Ovary (tissue), 7 donors: ENCODE measurements at regions not wholly inside any gene's neighbourhood (a gene's known extent, or its start where the extent isn't known, plus 50 kb on each side); places are given as distances from the start of the nearest gene placed in this dataset.

Experiments used
- DNase-seq, 5 donors: peaks; one replicate each; pipeline ENCODE4 v3.0.0-alpha.2; 2019 to 2020
- H3K27ac ChIP-seq, 2 donors: fragments of 200-600 bp; one replicate each; pipeline versions ENCODE4 v1.5.1 to v1.8.0; 2019 to 2022
- H3K27me3 ChIP-seq: fragments of 200-600 bp; one replicate; pipeline ENCODE4 v1.8.0; 2022
- H3K36me3 ChIP-seq: fragments of 200-600 bp; sonication (generic); one replicate; pipeline ENCODE4 v1.5.1; 2019
- H3K4me1 ChIP-seq: one replicate; pipeline ENCODE4 v1.8.1; 2013; ENCODE audit warnings: mild to moderate bottlenecking, moderate library complexity; ENCODE audit not compliant: insufficient read depth
- H3K4me3 ChIP-seq: fragments of 200-600 bp; sonication (generic); one replicate; pipeline ENCODE4 v1.5.1; 2017
- H3K9me3 ChIP-seq, 2 donors: fragments of 200-600 bp in 1 of 2; sonication (generic) in 1 of 2; one replicate each; pipeline versions ENCODE4 v1.5.1 to v1.8.1; 2013 to 2019; ENCODE audit warnings: mild to moderate bottlenecking in 1 of 2, moderate library complexity in 1 of 2
- CTCF ChIP-seq, 3 donors: fragments of 450-650 bp in 2 of 3; fragments of 200-600 bp in 1 of 3; IDR thresholded peaks; one replicate each; pipeline versions ENCODE4 v1.5.1 to v1.8.0; 2016 to 2022; ENCODE audit warnings: antibody characterized with exemption in 3 of 3, mild to moderate bottlenecking in 1 of 3
- EP300 ChIP-seq: sonication (generic); formaldehyde crosslinking; IDR thresholded peaks from one replicate; pipeline ENCODE4 v1.6.1; 2017; ENCODE audit warnings: antibody characterized with exemption
- POLR2A ChIP-seq: fragments of 450-650 bp; IDR thresholded peaks from one replicate; pipeline ENCODE4 v1.6.1; 2017; ENCODE audit warnings: antibody characterized with exemption, mild to moderate bottlenecking, moderate library complexity
- WGBS, 3 donors: extraction: QIAGEN DNeasy Blood & Tissue Kit in 1 of 3; methylation state at CpG; one replicate each; pipeline versions ENCODE4 v1.1.5 to v1.1.7; 2013 to 2017; 5-methylcytosine and 5-hydroxymethylcytosine counted together
- intact Hi-C, 4 donors: fragments of 100-400 bp; cut with DNase I; formaldehyde crosslinking; loops; one replicate each; pipeline versions ENCODE4 v1.11.0 to v1.15.1; 2022 to 2023
- donor health status: DM: no; HTN: no; CAD: no; lungs with moderate emphysema.
- donor health status: DM: no; HTN: no; CAD: no.
- donor health status: Bipolar disorder and iron deficiency.
- donor health status: DM: no; HTN: no; CAD: no.
- donor health status: DM: yes; HTN: yes; CAD: no.

- no peaks in the 10 kb centered on the region for H3K9me3 ChIP-seq
- no peaks in the 10 kb centered on the region for H3K4me1 ChIP-seq
- DNase-seq: no peak
- no peaks in the 10 kb centered on the region for H3K36me3 ChIP-seq
- intact Hi-C loops: no loop called here
- TF ChIP-seq POLR2A: no peak
- no peak for TF ChIP-seq EP300
- TF ChIP-seq CTCF (IDR thresholded peaks at IDR 0.05): no peak
- H3K27me3 ChIP-seq: no peaks in the 10 kb centered on the region
- H3K4me3 ChIP-seq: no peak overlapping the region
- no peak overlapping the region for H3K27ac ChIP-seq
- WGBS, 3 donors: 73 to 77% (median 75%) methylated on average over 6 of the region's 6 CpGs
Observed at GRCh38 chr6:159604443-159604956, 88.5 kb downstream of the SOD2 start.

GRCh38 chr6:159602431-159603041, 90.5 kb downstream of the SOD2 start:
- Histone ChIP-seq H3K4me3 (no peak overlapping the region), H3K9me3 (no peaks in the 10 kb centered on the region), H3K27me3 (no peaks in the 10 kb centered on the region), H3K27ac (no peak overlapping the region), H3K4me1 (no peaks in the 10 kb centered on the region), H3K36me3 (no peaks in the 10 kb centered on the region)
- WGBS, 3 donors: 55 to 82% (median 78%) methylated on average over 23 of the region's 23 CpGs
- DNase-seq: no peak
- intact Hi-C loops: no loop called here
- TF ChIP-seq POLR2A: no peak
- no peak for TF ChIP-seq CTCF (IDR thresholded peaks at IDR 0.05)
- TF ChIP-seq EP300: no peak

GRCh38 chr6:159601211-159601610, 91.8 kb downstream of the SOD2 start:
- intact Hi-C loops: no loop called here
- TF ChIP-seq CTCF (IDR thresholded peaks at IDR 0.05): no peak
- no peak for TF ChIP-seq EP300
- H3K36me3 ChIP-seq: no peaks in the 10 kb centered on the region
- WGBS, 3 donors: 87 to 91% (median 88%) methylated on average over 6 of the region's 6 CpGs
- no peak for DNase-seq
- H3K4me1 ChIP-seq: no peaks in the 10 kb centered on the region
- H3K27ac ChIP-seq: no peak overlapping the region
- no peak overlapping the region for H3K4me3 ChIP-seq
- no peaks in the 10 kb centered on the region for H3K9me3 ChIP-seq
- no peaks in the 10 kb centered on the region for H3K27me3 ChIP-seq

GRCh38 chr6:159595173-159595572, 97.9 kb downstream of the SOD2 start:
- intact Hi-C loops: no loop called here
- WGBS, 3 donors: 64 to 77% (median 68%) methylated on average over 3 of the region's 3 CpGs
- TF ChIP-seq CTCF (IDR thresholded peaks at IDR 0.05) (no peak), EP300 (no peak), POLR2A (no peak)
- Histone ChIP-seq H3K4me1 (no peaks in the 10 kb centered on the region), H3K27me3 (no peaks in the 10 kb centered on the region), H3K4me3 (no peak overlapping the region), H3K9me3 (no peaks in the 10 kb centered on the region), H3K27ac (no peak overlapping the region), H3K36me3 (no peaks in the 10 kb centered on the region)
- no peak for DNase-seq
